Retinal pigment epithelial cell (primary cell): ENCODE measurements at regions not wholly inside any gene's neighbourhood (a gene's known extent, or its start where the extent isn't known, plus 50 kb on each side); places are given as distances from the start of the nearest gene placed in this dataset.
"Not testable (repeated sequence)": the region's sequence is repeated elsewhere in the genome, so short reads cannot be mapped to it uniquely, and the experiment has no call there.

Experiments
- DNase-seq: peaks from one replicate; pipeline ENCODE4 v3.0.0-alpha.2; 2010; ENCODE audit warnings: low read depth
- H3K4me3 ChIP-seq: 2 replicates; pipeline ENCODE4 v1.5.1; 2011; ENCODE audit warnings: mild to moderate bottlenecking, low read length, control low read depth, moderate library complexity
- TF ChIP-seq, protein P1 (sequence below): conservative IDR thresholded peaks from 2 replicates; pipeline ENCODE4 v1.5.1; 2011; ENCODE audit warnings: low read depth, low read length, control low read depth, inconsistent platforms

DNA sequence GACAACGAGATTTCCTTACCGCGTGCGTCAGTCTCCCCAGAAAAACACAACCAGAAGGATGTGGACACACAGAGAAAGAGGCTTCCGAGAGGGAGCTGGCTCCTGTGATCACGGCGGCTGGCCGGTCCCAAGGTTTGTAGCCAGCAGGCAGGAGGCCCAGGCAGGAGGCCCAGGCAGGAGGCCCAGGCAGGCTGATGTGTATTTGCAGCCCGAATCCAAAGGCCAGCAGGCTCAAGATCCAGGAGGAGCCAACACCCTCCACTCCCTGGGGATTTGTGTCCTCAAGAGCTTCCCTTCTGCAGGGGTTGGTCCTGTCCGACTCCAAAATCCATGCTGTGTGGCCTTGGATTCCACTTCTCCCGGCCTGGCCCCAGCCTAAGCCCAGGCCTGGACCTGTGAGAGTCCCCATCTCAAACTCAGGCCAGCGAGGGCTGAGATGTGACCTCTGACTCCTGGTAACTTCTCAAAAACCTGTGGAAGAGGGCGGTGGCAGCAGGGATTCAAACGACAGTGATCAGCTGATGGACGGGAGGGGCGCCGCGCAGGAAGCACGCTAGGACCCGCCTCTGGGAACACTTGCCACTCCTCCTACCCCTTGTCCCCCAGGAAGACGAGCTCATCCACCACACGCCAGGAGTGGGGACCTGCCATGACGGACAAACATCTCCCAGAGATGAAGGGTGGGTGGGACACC is 75.0 kb upstream of the PPP1R26 start:
- TF ChIP-seq, protein P1, sequence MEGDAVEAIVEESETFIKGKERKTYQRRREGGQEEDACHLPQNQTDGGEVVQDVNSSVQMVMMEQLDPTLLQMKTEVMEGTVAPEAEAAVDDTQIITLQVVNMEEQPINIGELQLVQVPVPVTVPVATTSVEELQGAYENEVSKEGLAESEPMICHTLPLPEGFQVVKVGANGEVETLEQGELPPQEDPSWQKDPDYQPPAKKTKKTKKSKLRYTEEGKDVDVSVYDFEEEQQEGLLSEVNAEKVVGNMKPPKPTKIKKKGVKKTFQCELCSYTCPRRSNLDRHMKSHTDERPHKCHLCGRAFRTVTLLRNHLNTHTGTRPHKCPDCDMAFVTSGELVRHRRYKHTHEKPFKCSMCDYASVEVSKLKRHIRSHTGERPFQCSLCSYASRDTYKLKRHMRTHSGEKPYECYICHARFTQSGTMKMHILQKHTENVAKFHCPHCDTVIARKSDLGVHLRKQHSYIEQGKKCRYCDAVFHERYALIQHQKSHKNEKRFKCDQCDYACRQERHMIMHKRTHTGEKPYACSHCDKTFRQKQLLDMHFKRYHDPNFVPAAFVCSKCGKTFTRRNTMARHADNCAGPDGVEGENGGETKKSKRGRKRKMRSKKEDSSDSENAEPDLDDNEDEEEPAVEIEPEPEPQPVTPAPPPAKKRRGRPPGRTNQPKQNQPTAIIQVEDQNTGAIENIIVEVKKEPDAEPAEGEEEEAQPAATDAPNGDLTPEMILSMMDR = no peak
- no peak overlapping the region for H3K4me3 ChIP-seq
- no peak for DNase-seq

DNA sequence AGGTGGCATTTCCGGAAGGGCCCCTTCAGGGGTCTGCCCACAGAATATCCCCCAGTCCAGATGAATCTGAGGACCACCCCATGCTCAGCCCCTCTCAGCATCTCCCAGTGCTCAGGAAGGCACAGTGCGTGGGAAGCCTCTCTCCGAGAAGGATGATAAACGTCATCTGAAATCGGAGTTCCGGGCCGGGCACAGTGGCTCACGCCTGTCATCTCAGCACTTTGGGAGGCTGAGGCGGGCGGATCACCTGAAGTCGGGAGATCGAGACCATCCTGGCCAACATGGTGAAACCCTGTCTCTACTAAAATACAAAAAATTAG is 74.5 kb upstream of the PPP1R26 start:
- H3K4me3 ChIP-seq, DNase-seq: not testable (repeated sequence)

DNA sequence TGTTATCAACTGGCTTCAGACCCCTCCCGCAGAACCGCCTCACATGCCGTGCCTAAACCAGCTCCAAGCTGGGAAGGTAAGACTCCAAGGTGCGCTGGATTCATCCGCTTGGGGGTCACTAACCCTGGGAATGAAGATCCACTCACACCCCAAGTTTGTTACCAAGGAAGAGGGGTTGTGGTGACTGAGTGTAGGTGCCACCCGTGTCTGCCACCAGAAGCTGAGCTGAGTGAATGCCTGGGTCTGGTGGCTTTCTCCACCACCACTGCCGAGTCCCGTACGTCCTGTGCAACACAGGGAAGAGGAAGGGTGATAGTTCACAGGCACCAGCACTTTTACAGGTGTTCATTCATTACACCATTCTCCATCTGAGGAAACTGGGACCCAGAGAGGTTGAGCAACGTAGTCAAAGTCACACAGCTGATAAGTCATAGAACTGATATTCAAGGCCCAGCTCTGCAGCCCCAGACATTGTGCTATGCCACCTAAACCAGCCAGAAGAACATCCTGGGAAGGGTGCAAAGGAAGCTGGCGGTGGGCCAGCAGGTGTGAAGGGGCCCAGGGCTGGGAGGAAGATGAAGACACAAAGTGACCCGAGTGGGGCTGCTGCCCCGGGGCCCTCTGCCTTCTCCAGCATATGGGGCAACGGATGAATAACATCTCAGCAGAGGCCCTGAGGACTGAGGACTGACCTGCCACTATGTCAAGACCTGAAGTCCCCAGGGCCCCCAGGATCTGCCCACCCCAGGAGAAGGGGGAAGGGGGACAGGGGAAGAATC is 70.9 kb upstream of the PPP1R26 start:
- no peak for DNase-seq
- no peak overlapping the region for H3K4me3 ChIP-seq
- TF ChIP-seq, protein P1 = no peak

DNA sequence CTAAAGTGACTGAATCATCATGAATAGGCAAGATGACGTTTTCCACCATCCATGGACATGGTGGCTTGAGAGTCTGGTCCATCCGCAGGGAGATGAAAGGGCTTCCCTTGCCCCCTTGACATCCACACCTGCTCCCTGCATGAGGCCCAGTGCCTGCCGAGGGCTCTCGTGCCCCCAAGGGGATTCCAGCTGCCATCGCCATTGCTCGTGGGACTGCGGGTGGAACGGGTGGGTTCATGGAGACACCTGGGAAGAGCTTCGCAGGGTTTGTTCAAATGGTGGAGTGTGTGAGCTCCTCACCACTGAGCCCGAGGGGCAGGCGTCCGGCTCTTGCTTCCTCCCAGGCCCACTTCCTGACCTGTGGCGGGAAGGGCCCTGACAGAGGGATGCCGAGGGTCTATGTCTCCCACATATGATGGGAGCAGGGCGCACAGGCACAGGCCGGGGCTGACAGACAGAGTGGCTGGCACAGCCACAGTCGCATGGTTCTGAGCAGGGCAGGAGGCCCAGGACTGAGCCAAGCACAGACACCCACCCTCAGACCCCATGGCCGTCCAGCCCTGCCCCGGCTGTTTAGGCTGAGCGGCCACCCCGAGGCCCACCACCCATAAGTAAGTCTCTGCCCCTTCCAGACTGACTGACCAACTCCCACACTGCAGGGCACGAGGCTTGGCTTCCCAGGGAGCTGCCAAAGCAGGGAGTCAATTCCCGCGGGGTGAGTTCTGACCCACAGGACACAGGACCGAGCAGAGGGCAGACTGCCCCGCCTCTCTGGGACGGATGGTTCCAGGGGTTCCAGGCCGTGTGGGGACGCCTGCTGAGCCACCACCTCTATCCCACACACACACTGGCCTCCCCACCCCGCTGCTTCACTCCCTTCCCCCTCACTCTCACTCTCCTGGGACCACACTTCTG is 70.0 kb upstream of the PPP1R26 start:
- DNase-seq = no peak
- TF ChIP-seq, protein P1 = no peak
- no peak overlapping the region for H3K4me3 ChIP-seq

DNA sequence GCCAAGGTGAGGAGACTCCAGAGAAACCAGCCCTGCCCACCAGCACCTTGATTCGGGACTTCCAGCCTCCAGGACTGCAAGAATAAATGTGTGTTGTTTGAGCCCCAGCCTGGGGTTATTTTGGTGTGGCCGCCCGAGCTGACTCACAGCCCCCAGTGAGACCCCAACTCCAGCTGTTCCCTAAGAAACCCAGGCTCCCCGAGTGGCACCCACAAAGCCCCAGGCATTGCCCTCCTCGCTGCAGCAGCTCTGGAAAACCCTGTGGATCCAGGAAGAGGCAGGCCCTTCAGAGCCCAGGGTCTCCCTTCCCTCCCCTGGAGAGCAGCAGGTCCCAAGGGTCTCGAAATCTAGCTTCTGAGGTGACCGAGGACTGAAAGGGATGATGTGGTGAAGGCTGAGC is 69.2 kb upstream of the PPP1R26 start:
- TF ChIP-seq, protein P1 = no peak

DNA sequence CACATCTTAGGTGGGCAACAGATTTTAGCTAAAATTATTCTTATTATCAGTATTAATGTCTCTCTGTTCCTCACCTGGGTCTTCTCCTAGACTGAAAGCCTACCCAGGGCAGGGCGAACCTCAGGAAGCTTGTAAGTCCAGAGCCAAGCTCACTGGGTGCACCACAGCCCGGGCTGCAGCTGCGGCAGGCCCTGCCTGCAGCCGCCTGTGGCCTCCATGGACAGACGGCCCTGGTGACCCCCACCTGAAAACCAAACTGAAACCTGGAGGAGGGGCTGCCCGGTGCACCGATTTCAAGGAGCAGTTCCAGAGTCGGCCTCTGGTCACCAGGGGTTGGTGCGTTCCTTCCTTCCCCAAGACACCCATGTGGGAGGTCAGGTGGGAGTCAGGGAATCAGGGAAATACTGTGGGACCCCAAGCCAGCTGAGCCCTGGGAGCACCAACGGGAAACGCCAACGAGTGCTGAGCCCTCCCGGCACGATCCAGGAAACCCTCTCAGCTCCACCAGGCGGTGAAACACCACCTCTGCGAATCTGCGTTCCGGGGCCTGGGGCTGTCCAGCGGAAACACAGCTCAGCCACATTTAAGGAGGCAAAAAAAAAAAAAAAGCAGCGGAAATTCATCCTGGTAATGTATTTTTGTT is 68.6 kb upstream of the PPP1R26 start:
- DNase-seq = no peak
- no peak overlapping the region for H3K4me3 ChIP-seq
- TF ChIP-seq, protein P1 = no peak

More for the DNA sequence above, 69.2 kb upstream of the PPP1R26 start:
- no peak for DNase-seq
- no peak overlapping the region for H3K4me3 ChIP-seq

DNA sequence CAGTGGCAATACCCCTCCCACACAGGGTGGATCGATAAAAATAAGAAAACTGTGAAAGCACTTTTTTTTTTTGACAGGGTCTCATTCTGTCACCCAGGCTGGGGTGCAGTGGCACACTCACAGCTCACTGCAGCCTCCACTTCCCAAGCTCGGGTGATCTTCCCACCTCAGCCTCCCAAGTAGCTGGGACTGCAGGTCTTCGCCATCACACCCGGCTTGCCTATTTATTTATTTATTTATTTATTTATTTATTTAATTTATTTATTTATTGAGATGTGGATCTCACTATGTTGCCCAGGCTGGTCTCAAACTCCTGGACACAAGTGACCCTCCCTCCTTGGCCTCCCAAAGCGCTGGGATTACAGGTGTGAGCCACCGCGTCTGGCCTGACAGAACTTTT is 68.0 kb upstream of the PPP1R26 start:
- DNase-seq, H3K4me3 ChIP-seq: not testable (repeated sequence)
